ENCODE measurements at regions not wholly inside any gene's neighbourhood (a gene's known extent, or its start where the extent isn't known, plus 50 kb on each side); places are given as distances from the start of the nearest gene placed in this dataset.

GRCh38 chr9:135413461-135413860 lies 66.1 kb upstream of the PPP1R26 start:
- TF ChIP-seq, protein P1, sequence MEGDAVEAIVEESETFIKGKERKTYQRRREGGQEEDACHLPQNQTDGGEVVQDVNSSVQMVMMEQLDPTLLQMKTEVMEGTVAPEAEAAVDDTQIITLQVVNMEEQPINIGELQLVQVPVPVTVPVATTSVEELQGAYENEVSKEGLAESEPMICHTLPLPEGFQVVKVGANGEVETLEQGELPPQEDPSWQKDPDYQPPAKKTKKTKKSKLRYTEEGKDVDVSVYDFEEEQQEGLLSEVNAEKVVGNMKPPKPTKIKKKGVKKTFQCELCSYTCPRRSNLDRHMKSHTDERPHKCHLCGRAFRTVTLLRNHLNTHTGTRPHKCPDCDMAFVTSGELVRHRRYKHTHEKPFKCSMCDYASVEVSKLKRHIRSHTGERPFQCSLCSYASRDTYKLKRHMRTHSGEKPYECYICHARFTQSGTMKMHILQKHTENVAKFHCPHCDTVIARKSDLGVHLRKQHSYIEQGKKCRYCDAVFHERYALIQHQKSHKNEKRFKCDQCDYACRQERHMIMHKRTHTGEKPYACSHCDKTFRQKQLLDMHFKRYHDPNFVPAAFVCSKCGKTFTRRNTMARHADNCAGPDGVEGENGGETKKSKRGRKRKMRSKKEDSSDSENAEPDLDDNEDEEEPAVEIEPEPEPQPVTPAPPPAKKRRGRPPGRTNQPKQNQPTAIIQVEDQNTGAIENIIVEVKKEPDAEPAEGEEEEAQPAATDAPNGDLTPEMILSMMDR (IDR thresholded peaks at IDR 0.05), result no peak
- TF ChIP-seq POLR2A (IDR thresholded peaks at IDR 0.05) (no peak), POLR2AphosphoS5 (IDR thresholded peaks at IDR 0.05) (no peak)

Data from stomach (tissue), 4 donors.